HG03571 (cell line): ENCODE measurements at regions not wholly inside any gene's neighbourhood (a gene's known extent, or its start where the extent isn't known, plus 50 kb on each side); places are given as distances from the start of the nearest gene placed in this dataset.
"Not testable (repeated sequence)": the region's sequence is repeated elsewhere in the genome, so short reads cannot be mapped to it uniquely, and the experiment has no call there.

Source experiments
- ATAC-seq: cut with Tn5 transposase; IDR thresholded peaks from one replicate; pipeline ENCODE4 v1.9.1; 2021; ENCODE audit not compliant: unreplicated experiment

DNA sequence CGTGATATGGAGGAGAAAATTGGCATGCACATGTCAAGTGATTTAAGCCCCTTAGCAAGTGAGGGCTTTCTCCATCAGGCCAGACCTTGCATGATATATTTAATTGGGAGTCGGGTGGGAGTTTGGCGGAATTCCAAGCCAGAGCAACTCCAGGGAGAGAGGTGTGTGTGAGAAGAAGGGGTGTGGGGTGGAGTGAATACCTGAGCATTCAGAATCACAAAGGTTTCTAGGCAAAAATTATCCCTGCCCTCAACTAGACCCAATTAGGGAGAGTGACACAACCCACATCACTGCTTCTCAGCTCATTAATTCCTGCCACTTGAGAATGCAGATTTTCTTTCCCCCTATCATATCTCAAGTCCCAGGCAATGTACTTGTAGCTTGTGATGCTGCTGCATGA is 279.7 kb upstream of the TUT7 start:
- no peak for ATAC-seq

DNA sequence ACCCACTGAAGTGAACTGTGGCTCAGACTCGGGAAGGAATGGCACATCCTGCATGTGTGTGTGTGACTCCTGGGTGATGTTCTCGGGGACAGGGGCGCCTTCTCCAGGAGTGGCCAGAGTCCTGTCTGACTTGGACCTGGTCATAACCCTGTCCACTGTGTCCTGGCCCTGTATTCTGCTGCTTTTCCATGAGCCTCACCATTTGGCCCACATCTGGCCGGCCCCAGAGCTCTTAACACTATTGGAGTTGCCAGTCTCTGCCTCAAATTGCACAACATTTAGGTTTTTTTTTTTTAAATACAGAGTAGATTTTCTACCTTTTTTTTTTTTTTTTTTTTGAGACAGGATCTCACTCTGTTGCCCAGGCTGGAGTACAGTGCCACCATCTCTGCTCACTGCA is 278.3 kb upstream of the TUT7 start:
- ATAC-seq, result no peak

DNA sequence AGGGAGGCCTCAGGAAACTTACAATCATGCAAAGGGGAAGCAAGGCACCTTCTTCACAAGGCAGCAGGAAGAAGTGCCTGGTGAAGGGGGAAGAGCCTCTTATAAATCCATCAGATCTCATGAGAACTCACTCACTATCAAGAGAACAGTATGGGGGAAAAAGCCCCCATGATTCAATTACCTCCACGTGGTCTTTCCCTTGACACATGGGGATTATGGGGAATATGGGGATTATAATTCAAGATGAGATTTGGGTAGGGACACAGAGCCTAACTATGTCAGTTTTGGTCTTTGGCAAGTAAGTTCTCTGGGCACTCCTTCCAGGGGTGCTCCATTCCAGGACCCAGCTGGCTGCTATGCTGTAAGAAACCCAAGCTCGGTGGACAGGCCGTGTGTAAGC is 275.3 kb upstream of the TUT7 start:
- no peak for ATAC-seq

DNA sequence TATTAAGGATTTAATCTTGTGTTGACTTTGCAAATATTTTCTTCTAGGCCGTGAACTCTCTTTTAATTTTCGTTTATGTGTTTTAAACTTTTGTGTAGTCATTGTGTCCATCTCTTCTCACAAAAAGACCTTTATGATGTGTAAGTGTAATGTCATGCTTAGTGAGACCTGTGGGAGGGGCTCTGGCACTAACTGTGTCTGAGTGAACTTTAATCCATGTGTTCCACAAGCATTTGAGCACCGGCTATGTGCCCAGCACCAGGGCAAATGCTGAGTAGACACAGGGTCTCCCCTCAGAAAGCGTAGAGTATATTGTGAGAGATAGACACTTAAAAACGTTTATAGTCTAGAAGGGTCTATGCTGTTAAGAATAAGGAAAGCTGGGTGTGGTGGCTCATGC is 272.6 kb upstream of the TUT7 start:
- no peak for ATAC-seq

GRCh38 chr9:86624630-86625029 is 270.4 kb upstream of the TUT7 start:
- no peak for ATAC-seq

GRCh38 chr9:86614871-86615849 is 260.9 kb upstream of the TUT7 start:
- ATAC-seq, result no peak

DNA sequence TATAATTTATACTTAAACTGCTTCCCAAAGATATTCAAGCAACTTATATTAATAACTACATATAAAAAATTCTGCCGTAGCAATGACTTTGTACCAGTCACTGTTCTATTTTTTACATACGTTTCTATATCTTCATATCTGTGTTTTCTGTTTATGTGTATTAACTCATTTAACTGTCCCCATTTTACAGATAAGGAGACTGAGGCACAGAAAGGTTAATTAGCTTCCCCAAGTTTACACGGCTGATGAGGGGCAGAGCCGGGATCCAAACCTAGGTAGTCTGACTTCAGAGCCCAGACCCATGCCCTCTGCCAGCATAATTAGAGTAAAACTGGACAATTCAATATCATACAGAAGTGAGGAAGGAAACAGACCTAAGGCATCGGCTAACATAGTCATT is 259.7 kb upstream of the TUT7 start:
- ATAC-seq, result no peak

DNA sequence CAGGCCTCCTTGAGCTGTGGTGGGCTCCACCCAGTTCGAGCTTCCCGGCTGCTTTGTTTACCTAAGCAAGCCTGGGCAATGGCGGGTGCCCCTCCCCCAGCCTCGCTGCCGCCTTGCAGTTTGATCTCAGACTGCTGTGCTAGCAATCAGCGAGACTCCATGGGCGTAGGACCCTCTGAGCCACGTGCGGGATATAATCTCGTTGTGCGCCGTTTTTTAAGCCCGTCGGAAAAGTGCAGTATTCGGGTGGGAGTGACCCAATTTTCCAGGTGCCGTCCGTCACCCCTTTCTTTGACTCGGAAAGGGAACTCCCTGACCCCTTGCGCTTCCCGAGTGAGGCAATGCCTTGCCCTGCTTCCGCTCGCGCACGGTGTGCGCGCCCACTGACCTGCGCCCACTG is 257.3 kb upstream of the TUT7 start:
- ATAC-seq, result not testable (repeated sequence)

GRCh38 chr9:86605303-86605702 is 251.1 kb upstream of the TUT7 start:
- ATAC-seq, result no peak

GRCh38 chr9:86604741-86605140 is 250.5 kb upstream of the TUT7 start:
- ATAC-seq, result no peak

- no peak for ATAC-seq
These were observed 248.5 kb upstream of the TUT7 start for GRCh38 chr9:86602715-86603114.

GRCh38 chr9:86601697-86602096 is 247.5 kb upstream of the TUT7 start:
- no peak for ATAC-seq

GRCh38 chr9:86600977-86601376 is 246.8 kb upstream of the TUT7 start:
- no peak for ATAC-seq

DNA sequence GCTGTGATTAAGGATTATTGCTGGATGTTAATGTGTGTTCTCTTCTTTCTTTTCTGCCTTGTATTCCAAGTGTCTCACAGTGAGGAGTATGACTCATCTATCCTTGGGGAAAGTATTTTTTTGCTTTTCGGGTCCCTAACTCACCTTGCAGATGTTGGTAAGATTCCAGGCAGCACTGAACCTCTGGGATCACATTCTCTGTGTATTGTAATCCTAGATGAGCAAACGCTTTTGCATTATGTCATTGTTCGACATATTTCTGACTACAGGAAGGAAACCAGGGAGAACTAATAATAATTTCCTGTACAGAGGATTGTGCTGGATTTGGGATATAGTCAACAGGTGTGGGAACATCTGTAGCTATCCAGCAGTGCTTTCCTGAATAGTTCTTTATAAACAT is 246.1 kb upstream of the TUT7 start:
- ATAC-seq, result no peak

- ATAC-seq, result no peak
These were observed 245.4 kb upstream of the TUT7 start for GRCh38 chr9:86599561-86599960.

DNA sequence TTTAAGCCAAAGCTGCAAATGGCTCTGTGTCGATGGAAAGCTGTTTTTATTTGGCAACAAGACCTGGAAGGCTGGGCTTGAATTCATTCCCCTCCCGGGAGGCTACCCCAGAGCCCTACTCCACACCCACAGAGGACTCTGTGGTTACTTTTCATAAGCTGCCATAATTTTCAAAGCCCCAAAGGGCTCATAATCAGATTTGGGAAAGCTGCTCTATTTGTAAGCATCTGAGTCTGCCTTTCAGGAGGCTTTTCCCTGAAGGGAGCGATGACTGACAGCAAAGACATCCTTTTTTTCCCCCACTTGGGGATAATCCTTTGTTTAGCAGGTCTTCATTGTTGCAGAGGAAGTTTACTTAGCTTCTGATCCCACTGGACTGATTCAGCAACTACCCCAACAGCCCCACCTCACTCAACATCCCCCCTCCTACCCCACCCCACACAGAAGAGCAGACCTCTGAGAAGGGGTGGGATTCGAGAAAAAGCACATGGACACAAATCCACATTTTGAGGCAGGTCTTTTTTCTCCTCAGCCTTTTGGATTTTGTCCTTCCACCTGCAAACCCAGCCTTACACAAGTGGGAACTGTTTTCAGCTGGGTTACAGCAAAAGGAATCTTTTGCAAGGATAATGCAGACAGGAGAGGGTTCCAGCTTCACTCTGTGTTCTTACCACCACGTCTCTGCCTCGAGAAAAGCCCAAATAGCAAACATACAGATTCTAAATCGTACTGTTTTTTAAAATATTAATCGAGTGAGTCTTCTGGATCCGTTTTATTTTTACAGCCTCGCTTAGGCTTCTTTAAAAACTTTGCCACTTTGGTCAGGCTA is 244.4 kb upstream of the TUT7 start:
- ATAC-seq, result no peak

GRCh38 chr9:86594724-86595123 is 240.5 kb upstream of the TUT7 start:
- no peak for ATAC-seq

- ATAC-seq, result no peak
These were observed 237.3 kb upstream of the TUT7 start for GRCh38 chr9:86591472-86591871.

DNA sequence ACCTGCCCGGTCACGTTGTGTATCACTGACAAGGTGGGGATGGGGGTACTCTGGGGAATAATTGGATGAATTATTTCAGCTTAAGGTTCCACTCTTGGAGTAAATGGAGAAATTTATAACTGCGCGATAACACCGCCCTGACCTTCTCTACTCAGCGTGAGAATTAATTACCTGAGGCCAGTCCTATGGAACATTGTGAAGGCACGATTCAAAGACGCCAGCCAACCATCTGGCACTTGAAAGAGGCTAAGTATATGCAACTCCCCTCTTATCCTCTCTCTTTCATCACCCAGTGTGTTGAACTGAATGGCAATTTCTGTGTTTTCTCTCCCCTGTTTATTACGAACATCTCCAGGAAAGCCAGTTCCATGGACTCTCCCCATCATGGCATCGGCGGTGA is 235.5 kb upstream of the TUT7 start:
- no peak for ATAC-seq

- ATAC-seq, result no peak
These were observed 235.1 kb upstream of the TUT7 start for GRCh38 chr9:86589273-86589672.

DNA sequence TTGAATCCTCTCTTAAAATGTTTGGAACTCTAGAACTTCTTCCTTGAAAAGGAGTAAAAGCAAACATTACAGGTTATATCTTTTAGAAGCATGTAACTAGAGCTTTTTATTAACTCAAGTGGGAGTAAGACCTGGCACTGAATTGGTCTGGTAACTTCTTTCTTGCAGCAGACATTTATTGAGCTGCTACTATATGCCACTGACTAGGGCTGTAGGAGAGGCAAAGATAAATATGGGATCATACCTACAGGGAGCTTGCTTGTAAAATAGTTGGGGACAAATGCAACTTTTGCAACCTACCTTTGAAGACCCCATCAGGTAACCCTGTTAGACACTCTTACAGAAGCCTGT is 231.9 kb upstream of the TUT7 start:
- ATAC-seq, result no peak
